Upper lobe of left lung (tissue), 4 donors: ENCODE measurements at regions not wholly inside any gene's neighbourhood (a gene's known extent, or its start where the extent isn't known, plus 50 kb on each side); places are given as distances from the start of the nearest gene placed in this dataset.

Experiments used
- EP300 ChIP-seq, 4 donors: sonication (generic); formaldehyde crosslinking; IDR thresholded peaks; one replicate each; pipeline ENCODE4 v1.5.1; 2017; ENCODE audit warnings: antibody characterized with exemption in 4 of 4, control low read depth in 2 of 4
- POLR2A ChIP-seq, 4 donors: fragments of 450-650 bp; IDR thresholded peaks; one replicate each; pipeline ENCODE4 v1.5.1; 2016 to 2017; ENCODE audit warnings: antibody characterized with exemption in 4 of 4, mild to moderate bottlenecking in 2 of 4
- POLR2AphosphoS5 ChIP-seq, 2 donors: sonication (generic); formaldehyde crosslinking; IDR thresholded peaks; one replicate each; pipeline ENCODE4 v1.5.1; 2017; ENCODE audit warnings: antibody characterized with exemption in 2 of 2
- TF ChIP-seq, protein P1 (sequence below), 6 experiments: fragments of 450-650 bp in 4 of 6; fragments of 200-600 bp in 2 of 6; sonication (generic) in 2 of 6; IDR thresholded peaks; one replicate each; pipeline ENCODE4 v1.5.1; 2016 to 2019; ENCODE audit warnings: antibody characterized with exemption in 6 of 6

- no peak for TF ChIP-seq POLR2A (IDR thresholded peaks at IDR 0.05)
- TF ChIP-seq, protein P1, sequence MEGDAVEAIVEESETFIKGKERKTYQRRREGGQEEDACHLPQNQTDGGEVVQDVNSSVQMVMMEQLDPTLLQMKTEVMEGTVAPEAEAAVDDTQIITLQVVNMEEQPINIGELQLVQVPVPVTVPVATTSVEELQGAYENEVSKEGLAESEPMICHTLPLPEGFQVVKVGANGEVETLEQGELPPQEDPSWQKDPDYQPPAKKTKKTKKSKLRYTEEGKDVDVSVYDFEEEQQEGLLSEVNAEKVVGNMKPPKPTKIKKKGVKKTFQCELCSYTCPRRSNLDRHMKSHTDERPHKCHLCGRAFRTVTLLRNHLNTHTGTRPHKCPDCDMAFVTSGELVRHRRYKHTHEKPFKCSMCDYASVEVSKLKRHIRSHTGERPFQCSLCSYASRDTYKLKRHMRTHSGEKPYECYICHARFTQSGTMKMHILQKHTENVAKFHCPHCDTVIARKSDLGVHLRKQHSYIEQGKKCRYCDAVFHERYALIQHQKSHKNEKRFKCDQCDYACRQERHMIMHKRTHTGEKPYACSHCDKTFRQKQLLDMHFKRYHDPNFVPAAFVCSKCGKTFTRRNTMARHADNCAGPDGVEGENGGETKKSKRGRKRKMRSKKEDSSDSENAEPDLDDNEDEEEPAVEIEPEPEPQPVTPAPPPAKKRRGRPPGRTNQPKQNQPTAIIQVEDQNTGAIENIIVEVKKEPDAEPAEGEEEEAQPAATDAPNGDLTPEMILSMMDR (IDR thresholded peaks at IDR 0.05): no peak
- no peak for TF ChIP-seq EP300 (IDR thresholded peaks at IDR 0.05)
- no peak for TF ChIP-seq POLR2AphosphoS5 (IDR thresholded peaks at IDR 0.05)
Measured at GRCh38 chr16:49969091-49970030, 55.7 kb upstream of the CNEP1R1 start.
